WI38 (cell line): ENCODE measurements at regions not wholly inside any gene's neighbourhood (a gene's known extent, or its start where the extent isn't known, plus 50 kb on each side); places are given as distances from the start of the nearest gene placed in this dataset.

Experiments used
- H3K4me3 ChIP-seq: 2 replicates; pipeline ENCODE4 v1.5.1; 2011; ENCODE audit warnings: low read depth, mild to moderate bottlenecking, control low read depth, low read length
- TF ChIP-seq, protein P1 (sequence below): IDR thresholded peaks from 2 replicates; pipeline ENCODE4 v1.5.1; 2012; ENCODE audit warnings: low read depth, mild to moderate bottlenecking, control low read depth, low read length

- no peak overlapping the region for H3K4me3 ChIP-seq
- TF ChIP-seq, protein P1, sequence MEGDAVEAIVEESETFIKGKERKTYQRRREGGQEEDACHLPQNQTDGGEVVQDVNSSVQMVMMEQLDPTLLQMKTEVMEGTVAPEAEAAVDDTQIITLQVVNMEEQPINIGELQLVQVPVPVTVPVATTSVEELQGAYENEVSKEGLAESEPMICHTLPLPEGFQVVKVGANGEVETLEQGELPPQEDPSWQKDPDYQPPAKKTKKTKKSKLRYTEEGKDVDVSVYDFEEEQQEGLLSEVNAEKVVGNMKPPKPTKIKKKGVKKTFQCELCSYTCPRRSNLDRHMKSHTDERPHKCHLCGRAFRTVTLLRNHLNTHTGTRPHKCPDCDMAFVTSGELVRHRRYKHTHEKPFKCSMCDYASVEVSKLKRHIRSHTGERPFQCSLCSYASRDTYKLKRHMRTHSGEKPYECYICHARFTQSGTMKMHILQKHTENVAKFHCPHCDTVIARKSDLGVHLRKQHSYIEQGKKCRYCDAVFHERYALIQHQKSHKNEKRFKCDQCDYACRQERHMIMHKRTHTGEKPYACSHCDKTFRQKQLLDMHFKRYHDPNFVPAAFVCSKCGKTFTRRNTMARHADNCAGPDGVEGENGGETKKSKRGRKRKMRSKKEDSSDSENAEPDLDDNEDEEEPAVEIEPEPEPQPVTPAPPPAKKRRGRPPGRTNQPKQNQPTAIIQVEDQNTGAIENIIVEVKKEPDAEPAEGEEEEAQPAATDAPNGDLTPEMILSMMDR = no peak
Measured at GRCh38 chr2:11995456-11995855, 249.0 kb downstream of the LPIN1 start.

- H3K4me3 ChIP-seq = no peak overlapping the region
Measured at GRCh38 chr2:11996618-11997017, 250.2 kb downstream of the LPIN1 start.

DNA sequence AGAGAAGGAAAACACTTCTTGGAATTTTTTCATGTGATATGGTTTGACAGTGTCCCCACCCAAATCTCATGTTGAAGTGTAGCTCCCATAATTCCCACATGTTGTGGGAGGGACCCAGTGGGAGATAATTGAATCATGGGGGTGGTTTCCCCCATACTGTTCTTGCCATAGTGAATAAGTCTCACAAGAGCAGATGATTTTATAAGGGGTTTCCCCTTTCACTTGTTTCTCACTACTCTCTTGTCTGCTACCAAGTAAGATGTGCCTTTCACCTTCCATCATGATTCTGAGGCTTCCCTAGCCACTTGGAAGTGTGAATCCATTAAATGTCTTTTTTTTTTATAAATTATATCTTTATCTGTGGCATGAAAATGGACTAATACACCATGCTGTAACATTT, 250.7 kb downstream of the LPIN1 start:
- TF ChIP-seq, protein P1 = no peak
- H3K4me3 ChIP-seq = no peak overlapping the region

More at GRCh38 chr2:11996618-11997017, 250.2 kb downstream of the LPIN1 start:
- TF ChIP-seq, protein P1 = no peak

DNA sequence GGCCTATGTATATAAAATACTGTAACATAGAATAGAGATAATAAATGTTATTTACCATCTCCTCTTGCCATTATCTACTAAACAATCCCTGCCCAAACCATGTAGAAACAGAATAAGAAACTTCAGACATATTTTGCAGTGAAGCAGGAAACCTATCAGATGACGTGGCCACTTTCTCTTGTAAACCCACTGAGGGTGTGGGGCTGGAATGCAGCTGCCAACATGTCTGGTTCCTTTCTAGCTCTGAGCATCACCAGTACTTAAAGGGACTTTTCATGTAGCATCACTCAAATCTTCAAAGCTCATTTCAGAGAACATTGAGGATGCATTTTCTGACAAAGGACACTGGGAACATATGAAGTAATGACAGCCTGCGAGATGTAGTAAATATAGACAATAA, 251.8 kb downstream of the LPIN1 start:
- H3K4me3 ChIP-seq = no peak overlapping the region

DNA sequence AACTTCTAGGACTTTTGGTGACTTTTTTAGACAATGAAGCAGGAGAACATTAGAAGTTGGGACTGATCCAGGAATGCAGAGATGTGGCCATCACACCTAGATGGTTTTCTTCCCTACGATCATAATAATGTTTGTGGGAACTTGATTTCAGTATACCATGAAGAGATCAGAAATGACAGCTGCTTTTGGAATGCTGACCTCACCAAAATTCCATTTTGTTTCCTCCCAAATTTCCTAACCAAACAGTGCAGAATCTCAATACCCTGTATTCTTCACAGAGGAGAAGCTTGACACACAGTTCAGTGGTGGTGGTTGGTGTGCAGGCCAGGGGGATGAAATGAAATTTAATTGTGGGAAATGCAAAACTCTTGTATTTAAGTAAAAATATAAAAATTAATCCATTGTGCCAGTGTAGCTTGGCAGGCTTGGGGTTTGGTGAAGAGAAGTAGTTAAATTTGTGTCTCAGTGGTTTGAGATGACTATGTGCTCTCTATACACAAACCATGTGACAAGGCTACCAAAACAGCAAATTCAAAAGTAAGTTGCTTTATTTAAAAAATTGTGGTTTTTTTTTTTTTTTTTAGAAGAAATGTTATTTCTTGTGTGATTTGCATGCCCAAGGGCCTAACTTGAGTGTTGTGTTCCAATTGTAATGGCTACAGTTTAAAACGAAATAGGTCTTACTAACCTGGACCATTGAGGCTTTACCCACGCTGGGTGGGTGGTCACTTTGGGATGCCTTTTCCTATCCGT, 252.4 kb downstream of the LPIN1 start:
- TF ChIP-seq, protein P1 = no peak
- no peak overlapping the region for H3K4me3 ChIP-seq

More for the DNA sequence above, 251.8 kb downstream of the LPIN1 start:
- TF ChIP-seq, protein P1 = no peak

GRCh38 chr2:12001621-12002020, 255.2 kb downstream of the LPIN1 start:
- no peak overlapping the region for H3K4me3 ChIP-seq

GRCh38 chr2:12002215-12002614, 255.8 kb downstream of the LPIN1 start:
- no peak overlapping the region for H3K4me3 ChIP-seq
- TF ChIP-seq, protein P1 = no peak

More at GRCh38 chr2:12001621-12002020, 255.2 kb downstream of the LPIN1 start:
- TF ChIP-seq, protein P1 = no peak
